ENCODE measurements at regions not wholly inside any gene's neighbourhood (a gene's known extent, or its start where the extent isn't known, plus 50 kb on each side); places are given as distances from the start of the nearest gene placed in this dataset.

- Histone ChIP-seq H4K20me1 (ENCODE audit: low read depth) (no peaks in the 10 kb centered on the region), H3K4me2 (no peak overlapping the region), H2AFZ (replicated peaks) (no peak overlapping the region), H3F3A (ENCODE audit: low read depth) (peaks cover 7% of the 10 kb centered on the region), H3K36me3 (no peaks in the 10 kb centered on the region), H3K27ac (no peak overlapping the region), H3K79me2 (ENCODE audit: low read depth) (no peaks in the 10 kb centered on the region), H3K9me3 (ENCODE audit: low read depth) (no peaks in the 10 kb centered on the region), H3K4me1 (peaks cover 10% of the 10 kb centered on the region), H3K27me3 (no peaks in the 10 kb centered on the region), H3K4me3 (no peak overlapping the region), H3K9ac (no peak overlapping the region)
- no peak overlapping the region for H3K4me3 Mint-ChIP-seq
- H3K4me1 Mint-ChIP-seq, result peaks cover 13% of the 10 kb centered on the region
- H3K36me3 Mint-ChIP-seq, result no peaks in the 10 kb centered on the region
- DNase-seq (ENCODE audit: low spot score), result no peak
- H3K9me3 Mint-ChIP-seq, result peaks cover 3% of the 10 kb centered on the region
- H3K27me3 Mint-ChIP-seq (ENCODE audit: insufficient read depth, low read depth), result peaks cover 16% of the 10 kb centered on the region
- peak overlapping the region; percentile 59 for H3K27ac Mint-ChIP-seq
- TF ChIP-seq CTCF (IDR thresholded peaks at IDR 0.05) (no peak), EZH2 (IDR thresholded peaks at IDR 0.05) (no peak), EZH2phosphoT487 (IDR thresholded peaks at IDR 0.05) (no peak)
These were observed 196.9 kb downstream of the HAUS1 start for GRCh38 chr18:46301081-46301480.

GRCh38 chr18:46301571-46301970 lies 197.4 kb downstream of the HAUS1 start:
- no peaks in the 10 kb centered on the region for H4K20me1 ChIP-seq (ENCODE audit: low read depth)
- no peak overlapping the region for H2AFZ ChIP-seq (replicated peaks)
- Mint-ChIP-seq H3K36me3 (peaks cover 3% of the 10 kb centered on the region), H3K4me3 (no peak overlapping the region), H3K9me3 (peaks cover 6% of the 10 kb centered on the region), H3K4me1 (peaks cover 13% of the 10 kb centered on the region), H3K27ac (no peak overlapping the region), H3K27me3 (ENCODE audit: insufficient read depth, low read depth) (peaks cover 13% of the 10 kb centered on the region)
- H3K27ac ChIP-seq, result no peak overlapping the region
- H3K4me1 ChIP-seq, result peaks cover 10% of the 10 kb centered on the region
- H3K4me3 ChIP-seq, result no peak overlapping the region
- H3F3A ChIP-seq (ENCODE audit: low read depth), result peaks cover 7% of the 10 kb centered on the region
- H3K4me2 ChIP-seq, result no peak overlapping the region
- H3K36me3 ChIP-seq, result no peaks in the 10 kb centered on the region
- no peaks in the 10 kb centered on the region for H3K79me2 ChIP-seq (ENCODE audit: low read depth)
- TF ChIP-seq EZH2phosphoT487 (IDR thresholded peaks at IDR 0.05) (no peak), EZH2 (IDR thresholded peaks at IDR 0.05) (no peak), CTCF (IDR thresholded peaks at IDR 0.05) (no peak)
- H3K27me3 ChIP-seq, result no peaks in the 10 kb centered on the region
- DNase-seq (ENCODE audit: low spot score), result no peak
- no peaks in the 10 kb centered on the region for H3K9me3 ChIP-seq (ENCODE audit: low read depth)
- H3K9ac ChIP-seq, result no peak overlapping the region

GRCh38 chr18:46302528-46303485 lies 198.6 kb downstream of the HAUS1 start:
- H3K9me3 ChIP-seq (ENCODE audit: low read depth), result no peaks in the 10 kb centered on the region
- H4K20me1 ChIP-seq (ENCODE audit: low read depth), result no peaks in the 10 kb centered on the region
- peaks cover 10% of the 10 kb centered on the region for H3K4me1 ChIP-seq
- no peak overlapping the region for H3K9ac ChIP-seq
- peak; percentile 35 for DNase-seq (ENCODE audit: low spot score)
- H3K4me1 Mint-ChIP-seq, result peaks cover 13% of the 10 kb centered on the region
- no peak overlapping the region for H3K4me3 Mint-ChIP-seq
- no peak overlapping the region for H2AFZ ChIP-seq (replicated peaks)
- no peak overlapping the region for H3K4me3 ChIP-seq
- H3K27ac Mint-ChIP-seq, result peak overlapping the region; percentile 38
- H3K79me2 ChIP-seq (ENCODE audit: low read depth), result no peaks in the 10 kb centered on the region
- no peak overlapping the region for H3K27ac ChIP-seq
- peaks cover 3% of the 10 kb centered on the region for H3K36me3 Mint-ChIP-seq
- TF ChIP-seq CTCF (IDR thresholded peaks at IDR 0.05), result no peak
- no peak for TF ChIP-seq EZH2phosphoT487 (IDR thresholded peaks at IDR 0.05)
- TF ChIP-seq EZH2 (IDR thresholded peaks at IDR 0.05), result no peak
- H3K27me3 Mint-ChIP-seq (ENCODE audit: insufficient read depth, low read depth), result peaks cover 12% of the 10 kb centered on the region
- peak overlapping the region; percentile 31 for H3K4me2 ChIP-seq
- no peaks in the 10 kb centered on the region for H3K36me3 ChIP-seq
- H3K9me3 Mint-ChIP-seq, result peaks cover 6% of the 10 kb centered on the region
- no peaks in the 10 kb centered on the region for H3K27me3 ChIP-seq
- H3F3A ChIP-seq (ENCODE audit: low read depth), result peaks cover 7% of the 10 kb centered on the region
